ENCODE measurements at regions not wholly inside any gene's neighbourhood (a gene's known extent, or its start where the extent isn't known, plus 50 kb on each side); places are given as distances from the start of the nearest gene placed in this dataset.

DNA sequence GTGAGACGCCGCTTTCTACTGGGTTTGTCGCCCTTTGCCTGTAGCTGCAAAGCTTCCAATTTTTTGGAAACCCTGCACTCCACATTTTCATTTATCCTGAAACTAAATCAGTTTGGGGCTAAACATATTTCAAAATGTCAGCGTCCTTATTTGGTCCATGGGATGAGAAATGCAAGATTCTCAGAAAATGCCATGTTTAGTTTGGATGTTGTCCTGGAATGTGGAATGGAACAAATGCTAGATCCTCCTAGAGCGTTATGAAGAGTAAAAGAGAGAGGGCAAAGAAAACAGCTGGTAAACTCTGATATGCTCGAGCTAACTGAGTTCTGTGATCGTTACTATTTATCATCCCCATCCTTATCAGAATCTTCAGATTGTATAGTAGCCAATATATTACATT is 236.9 kb downstream of the KLF6 start:
- TF ChIP-seq, protein P1, sequence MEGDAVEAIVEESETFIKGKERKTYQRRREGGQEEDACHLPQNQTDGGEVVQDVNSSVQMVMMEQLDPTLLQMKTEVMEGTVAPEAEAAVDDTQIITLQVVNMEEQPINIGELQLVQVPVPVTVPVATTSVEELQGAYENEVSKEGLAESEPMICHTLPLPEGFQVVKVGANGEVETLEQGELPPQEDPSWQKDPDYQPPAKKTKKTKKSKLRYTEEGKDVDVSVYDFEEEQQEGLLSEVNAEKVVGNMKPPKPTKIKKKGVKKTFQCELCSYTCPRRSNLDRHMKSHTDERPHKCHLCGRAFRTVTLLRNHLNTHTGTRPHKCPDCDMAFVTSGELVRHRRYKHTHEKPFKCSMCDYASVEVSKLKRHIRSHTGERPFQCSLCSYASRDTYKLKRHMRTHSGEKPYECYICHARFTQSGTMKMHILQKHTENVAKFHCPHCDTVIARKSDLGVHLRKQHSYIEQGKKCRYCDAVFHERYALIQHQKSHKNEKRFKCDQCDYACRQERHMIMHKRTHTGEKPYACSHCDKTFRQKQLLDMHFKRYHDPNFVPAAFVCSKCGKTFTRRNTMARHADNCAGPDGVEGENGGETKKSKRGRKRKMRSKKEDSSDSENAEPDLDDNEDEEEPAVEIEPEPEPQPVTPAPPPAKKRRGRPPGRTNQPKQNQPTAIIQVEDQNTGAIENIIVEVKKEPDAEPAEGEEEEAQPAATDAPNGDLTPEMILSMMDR (conservative IDR thresholded peaks at IDR 0.05; ENCODE audit: low read depth, low read length), result no peak
- no peak for TF ChIP-seq POLR2A (IDR thresholded peaks at IDR 0.05; ENCODE audit: low read depth, low read length)
- no peak for TF ChIP-seq MAZ (IDR thresholded peaks at IDR 0.05; ENCODE audit: borderline replicate concordance, low read depth, low read length)
- TF ChIP-seq, protein P2, sequence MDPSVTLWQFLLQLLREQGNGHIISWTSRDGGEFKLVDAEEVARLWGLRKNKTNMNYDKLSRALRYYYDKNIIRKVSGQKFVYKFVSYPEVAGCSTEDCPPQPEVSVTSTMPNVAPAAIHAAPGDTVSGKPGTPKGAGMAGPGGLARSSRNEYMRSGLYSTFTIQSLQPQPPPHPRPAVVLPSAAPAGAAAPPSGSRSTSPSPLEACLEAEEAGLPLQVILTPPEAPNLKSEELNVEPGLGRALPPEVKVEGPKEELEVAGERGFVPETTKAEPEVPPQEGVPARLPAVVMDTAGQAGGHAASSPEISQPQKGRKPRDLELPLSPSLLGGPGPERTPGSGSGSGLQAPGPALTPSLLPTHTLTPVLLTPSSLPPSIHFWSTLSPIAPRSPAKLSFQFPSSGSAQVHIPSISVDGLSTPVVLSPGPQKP (IDR thresholded peaks at IDR 0.05; ENCODE audit: borderline replicate concordance, low read depth, low read length), result no peak
- TF ChIP-seq, protein P3, sequence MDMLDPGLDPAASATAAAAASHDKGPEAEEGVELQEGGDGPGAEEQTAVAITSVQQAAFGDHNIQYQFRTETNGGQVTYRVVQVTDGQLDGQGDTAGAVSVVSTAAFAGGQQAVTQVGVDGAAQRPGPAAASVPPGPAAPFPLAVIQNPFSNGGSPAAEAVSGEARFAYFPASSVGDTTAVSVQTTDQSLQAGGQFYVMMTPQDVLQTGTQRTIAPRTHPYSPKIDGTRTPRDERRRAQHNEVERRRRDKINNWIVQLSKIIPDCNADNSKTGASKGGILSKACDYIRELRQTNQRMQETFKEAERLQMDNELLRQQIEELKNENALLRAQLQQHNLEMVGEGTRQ (IDR thresholded peaks at IDR 0.05; ENCODE audit: low read depth, low read length), result no peak
- no peak for TF ChIP-seq MXI1 (IDR thresholded peaks at IDR 0.05; ENCODE audit: borderline replicate concordance, low read depth, low read length)
- no peak for TF ChIP-seq CHD1 (IDR thresholded peaks at IDR 0.05; ENCODE audit: low read depth, low read length)
- no peak for TF ChIP-seq NFE2L2 (IDR thresholded peaks at IDR 0.05; ENCODE audit: low read depth, low read length)
